ENCODE measurements at regions not wholly inside any gene's neighbourhood (a gene's known extent, or its start where the extent isn't known, plus 50 kb on each side); places are given as distances from the start of the nearest gene placed in this dataset.

- TF ChIP-seq CTCF (IDR thresholded peaks at IDR 0.05; ENCODE audit: low read depth, low read length, missing input control) (no peak), EGR1 (IDR thresholded peaks at IDR 0.05; ENCODE audit: low read depth in 2 of 2) (no peak), FOXA1 (IDR thresholded peaks at IDR 0.05) (no peak), RAD21 (IDR thresholded peaks at IDR 0.05) (no peak)
- TF ChIP-seq, protein P1, sequence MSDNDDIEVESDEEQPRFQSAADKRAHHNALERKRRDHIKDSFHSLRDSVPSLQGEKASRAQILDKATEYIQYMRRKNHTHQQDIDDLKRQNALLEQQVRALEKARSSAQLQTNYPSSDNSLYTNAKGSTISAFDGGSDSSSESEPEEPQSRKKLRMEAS (IDR thresholded peaks at IDR 0.05) = no peak
These were observed 177.9 kb downstream of the JRKL start for GRCh38 chr11:96567667-96568066.
